Neural crest cell (in vitro differentiated cells): ENCODE measurements at regions not wholly inside any gene's neighbourhood (a gene's known extent, or its start where the extent isn't known, plus 50 kb on each side); places are given as distances from the start of the nearest gene placed in this dataset.

ENCODE experiments used
- DNase-seq: peaks from one replicate; pipeline ENCODE4 v3.0.0; 2021; ENCODE audit warnings: low read depth, mixed read lengths, low spot score
- H3K27ac Mint-ChIP-seq: one replicate; pipeline ENCODE4 v1.8.0; 2021; ENCODE audit warnings: mild to moderate bottlenecking, mixed read lengths; ENCODE audit not compliant: unreplicated experiment
- H3K27me3 Mint-ChIP-seq: 2 replicates; pipeline ENCODE4 v1.8.0; 2021; ENCODE audit warnings: low read depth, mild to moderate bottlenecking, mixed read lengths
- H3K36me3 Mint-ChIP-seq: 2 replicates; pipeline ENCODE4 v1.8.0; 2021; ENCODE audit warnings: low read depth, mild to moderate bottlenecking, mixed read lengths
- H3K4me1 Mint-ChIP-seq: 2 replicates; pipeline ENCODE4 v1.8.0; 2021; ENCODE audit warnings: mixed read lengths
- H3K4me3 Mint-ChIP-seq: one replicate; pipeline ENCODE4 v1.8.0; 2021; ENCODE audit warnings: mild to moderate bottlenecking, mixed read lengths
- H3K9me3 Mint-ChIP-seq: 2 replicates; pipeline ENCODE4 v1.8.0; 2021; ENCODE audit warnings: mixed read lengths
- CTCF ChIP-seq: fragments of 200-600 bp; sonication (generic); conservative IDR thresholded peaks from 2 replicates; pipeline ENCODE4 v1.5.0; 2021; ENCODE audit warnings: antibody characterized with exemption, mild to moderate bottlenecking

GRCh38 chr1:96983866-96984265, 262.3 kb downstream of the PTBP2 start:
- TF ChIP-seq CTCF, result no peak
- no peaks in the 10 kb centered on the region for H3K36me3 Mint-ChIP-seq
- H3K4me3 Mint-ChIP-seq, result no peak overlapping the region
- no peak for DNase-seq
- H3K27ac Mint-ChIP-seq, result no peak overlapping the region
- peaks cover 12% of the 10 kb centered on the region for H3K4me1 Mint-ChIP-seq
- H3K27me3 Mint-ChIP-seq, result no peaks in the 10 kb centered on the region
- peaks cover 7% of the 10 kb centered on the region for H3K9me3 Mint-ChIP-seq

- peaks cover 2% of the 10 kb centered on the region for H3K4me1 Mint-ChIP-seq
- no peak overlapping the region for H3K4me3 Mint-ChIP-seq
- TF ChIP-seq CTCF, result no peak
- no peaks in the 10 kb centered on the region for H3K36me3 Mint-ChIP-seq
- H3K27ac Mint-ChIP-seq, result no peak overlapping the region
- peaks cover 7% of the 10 kb centered on the region for H3K9me3 Mint-ChIP-seq
- no peaks in the 10 kb centered on the region for H3K27me3 Mint-ChIP-seq
- no peak for DNase-seq
Measured at GRCh38 chr1:96987186-96987703, 265.7 kb downstream of the PTBP2 start.

- no peaks in the 10 kb centered on the region for H3K27me3 Mint-ChIP-seq
- no peak for TF ChIP-seq CTCF
- H3K4me3 Mint-ChIP-seq, result no peak overlapping the region
- peaks cover 7% of the 10 kb centered on the region for H3K9me3 Mint-ChIP-seq
- no peak for DNase-seq
- no peaks in the 10 kb centered on the region for H3K36me3 Mint-ChIP-seq
- H3K27ac Mint-ChIP-seq, result no peak overlapping the region
- H3K4me1 Mint-ChIP-seq, result no peaks in the 10 kb centered on the region
Measured at GRCh38 chr1:96989302-96989701, 267.7 kb downstream of the PTBP2 start.

GRCh38 chr1:96990136-96990535, 268.6 kb downstream of the PTBP2 start:
- no peaks in the 10 kb centered on the region for H3K27me3 Mint-ChIP-seq
- H3K36me3 Mint-ChIP-seq, result no peaks in the 10 kb centered on the region
- H3K4me1 Mint-ChIP-seq, result no peaks in the 10 kb centered on the region
- no peak for TF ChIP-seq CTCF
- no peak for DNase-seq
- no peak overlapping the region for H3K27ac Mint-ChIP-seq
- H3K9me3 Mint-ChIP-seq, result peaks cover 7% of the 10 kb centered on the region
- H3K4me3 Mint-ChIP-seq, result no peak overlapping the region

- DNase-seq, result no peak
- Mint-ChIP-seq H3K27me3 (no peaks in the 10 kb centered on the region), H3K9me3 (peaks cover 4% of the 10 kb centered on the region), H3K4me3 (no peak overlapping the region), H3K36me3 (no peaks in the 10 kb centered on the region), H3K4me1 (no peaks in the 10 kb centered on the region), H3K27ac (no peak overlapping the region)
- no peak for TF ChIP-seq CTCF
Measured at GRCh38 chr1:96991261-96991660, 269.7 kb downstream of the PTBP2 start.

- Mint-ChIP-seq H3K4me3 (no peak overlapping the region), H3K4me1 (no peaks in the 10 kb centered on the region), H3K36me3 (no peaks in the 10 kb centered on the region), H3K9me3 (no peaks in the 10 kb centered on the region), H3K27ac (no peak overlapping the region), H3K27me3 (no peaks in the 10 kb centered on the region)
- no peak for DNase-seq
- TF ChIP-seq CTCF, result no peak
Measured at GRCh38 chr1:96992871-96993270, 271.3 kb downstream of the PTBP2 start.
